ENCODE measurements at regions not wholly inside any gene's neighbourhood (a gene's known extent, or its start where the extent isn't known, plus 50 kb on each side); places are given as distances from the start of the nearest gene placed in this dataset.

DNA sequence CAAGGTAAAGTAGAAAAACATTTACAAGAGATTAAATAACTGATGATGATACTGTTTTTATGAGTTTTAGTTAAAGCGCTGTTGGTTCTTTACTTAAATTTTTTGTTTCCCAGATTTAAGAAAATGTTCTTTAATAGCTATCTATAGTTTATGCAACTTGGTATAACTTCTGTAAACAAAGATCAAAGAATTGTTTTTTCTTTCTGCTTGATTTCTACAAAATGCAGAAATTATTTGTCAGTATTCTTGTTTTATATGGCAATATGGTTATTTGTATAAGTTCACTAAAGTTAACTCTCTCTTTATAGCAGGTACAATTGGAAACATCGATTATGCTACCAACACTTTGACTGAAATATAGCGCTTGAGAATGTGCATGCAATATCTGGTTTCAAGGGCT is 2465.1 kb upstream of the PCDH20 start:
- no peak for DNase-seq (ENCODE audit: extremely low read depth, insufficient read length)
- Histone ChIP-seq H3K4me3 (replicated peaks; ENCODE audit: low read depth, low read length) (no peak overlapping the region), H3K36me3 (ENCODE audit: control insufficient read depth, insufficient read depth, low read length) (no peaks in the 10 kb centered on the region), H3K27me3 (replicated peaks; ENCODE audit: control insufficient read depth, insufficient read depth, low read length) (no peaks in the 10 kb centered on the region)
- TF ChIP-seq, protein P1, sequence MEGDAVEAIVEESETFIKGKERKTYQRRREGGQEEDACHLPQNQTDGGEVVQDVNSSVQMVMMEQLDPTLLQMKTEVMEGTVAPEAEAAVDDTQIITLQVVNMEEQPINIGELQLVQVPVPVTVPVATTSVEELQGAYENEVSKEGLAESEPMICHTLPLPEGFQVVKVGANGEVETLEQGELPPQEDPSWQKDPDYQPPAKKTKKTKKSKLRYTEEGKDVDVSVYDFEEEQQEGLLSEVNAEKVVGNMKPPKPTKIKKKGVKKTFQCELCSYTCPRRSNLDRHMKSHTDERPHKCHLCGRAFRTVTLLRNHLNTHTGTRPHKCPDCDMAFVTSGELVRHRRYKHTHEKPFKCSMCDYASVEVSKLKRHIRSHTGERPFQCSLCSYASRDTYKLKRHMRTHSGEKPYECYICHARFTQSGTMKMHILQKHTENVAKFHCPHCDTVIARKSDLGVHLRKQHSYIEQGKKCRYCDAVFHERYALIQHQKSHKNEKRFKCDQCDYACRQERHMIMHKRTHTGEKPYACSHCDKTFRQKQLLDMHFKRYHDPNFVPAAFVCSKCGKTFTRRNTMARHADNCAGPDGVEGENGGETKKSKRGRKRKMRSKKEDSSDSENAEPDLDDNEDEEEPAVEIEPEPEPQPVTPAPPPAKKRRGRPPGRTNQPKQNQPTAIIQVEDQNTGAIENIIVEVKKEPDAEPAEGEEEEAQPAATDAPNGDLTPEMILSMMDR (IDR thresholded peaks at IDR 0.05; ENCODE audit: insufficient read depth, low read length, poor library complexity, severe bottlenecking), result no peak

DNA sequence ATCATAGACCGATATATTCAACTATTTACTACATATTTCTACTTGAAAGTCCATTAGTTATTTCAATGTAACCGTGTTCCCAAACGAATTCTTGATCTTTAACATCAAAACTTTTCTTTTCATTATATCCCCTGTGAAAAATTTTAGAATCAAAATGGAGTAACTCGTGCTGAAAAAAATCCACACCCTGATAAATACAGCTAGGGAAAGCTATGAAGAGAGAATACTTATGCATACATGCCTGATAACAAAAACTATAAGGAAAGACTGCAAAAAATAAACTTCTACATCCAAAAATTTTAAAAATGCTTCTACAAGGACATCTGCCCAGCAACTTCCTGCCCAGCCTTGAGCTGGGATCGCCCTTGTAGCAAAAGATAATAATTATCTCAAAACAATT is 2458.3 kb upstream of the PCDH20 start:
- TF ChIP-seq, protein P1 (IDR thresholded peaks at IDR 0.05; ENCODE audit: insufficient read depth, low read length, poor library complexity, severe bottlenecking), result no peak
- no peaks in the 10 kb centered on the region for H3K27me3 ChIP-seq (replicated peaks; ENCODE audit: control insufficient read depth, insufficient read depth, low read length)
- no peak overlapping the region for H3K4me3 ChIP-seq (replicated peaks; ENCODE audit: low read depth, low read length)
- H3K36me3 ChIP-seq (ENCODE audit: control insufficient read depth, insufficient read depth, low read length), result no peaks in the 10 kb centered on the region
- DNase-seq (ENCODE audit: extremely low read depth, insufficient read length), result no peak

DNA sequence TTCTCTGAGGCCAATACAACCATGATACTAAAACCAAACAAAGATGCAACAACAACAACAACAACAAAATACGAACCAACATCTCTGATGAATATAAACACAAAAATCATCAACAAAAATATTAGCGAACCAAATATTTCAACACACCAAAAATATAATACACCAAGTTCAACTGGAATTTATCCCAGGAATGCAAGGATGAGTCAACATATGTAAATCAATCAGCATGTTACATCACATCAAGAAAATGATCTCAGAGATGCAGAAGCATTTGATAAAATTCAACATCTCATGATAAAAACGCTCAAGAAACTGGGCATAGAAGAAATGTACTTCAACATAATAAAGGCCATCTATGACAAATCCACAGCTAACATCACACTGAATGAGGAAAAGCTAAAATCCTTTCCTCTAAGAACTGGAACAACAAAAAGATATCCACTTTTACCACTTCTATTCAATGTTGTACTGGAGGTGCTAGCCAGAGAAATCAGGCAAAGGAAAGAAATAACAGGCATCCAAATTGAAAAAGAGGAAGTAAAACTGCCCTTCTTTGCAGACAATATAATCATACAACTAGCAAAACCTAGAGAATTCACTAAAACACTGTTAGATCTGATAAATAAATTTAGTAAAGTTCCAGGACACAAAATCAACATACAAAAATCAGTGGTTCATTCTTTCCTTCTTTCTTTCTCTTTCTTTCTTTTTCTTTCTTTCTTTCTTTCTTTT is 2448.7 kb upstream of the PCDH20 start:
- no peak for DNase-seq (ENCODE audit: extremely low read depth, insufficient read length)
- TF ChIP-seq, protein P1 (IDR thresholded peaks at IDR 0.05; ENCODE audit: insufficient read depth, low read length, poor library complexity, severe bottlenecking), result no peak
- Histone ChIP-seq H3K27me3 (replicated peaks; ENCODE audit: control insufficient read depth, insufficient read depth, low read length) (no peaks in the 10 kb centered on the region), H3K36me3 (ENCODE audit: control insufficient read depth, insufficient read depth, low read length) (no peaks in the 10 kb centered on the region), H3K4me3 (replicated peaks; ENCODE audit: low read depth, low read length) (no peak overlapping the region)

DNA sequence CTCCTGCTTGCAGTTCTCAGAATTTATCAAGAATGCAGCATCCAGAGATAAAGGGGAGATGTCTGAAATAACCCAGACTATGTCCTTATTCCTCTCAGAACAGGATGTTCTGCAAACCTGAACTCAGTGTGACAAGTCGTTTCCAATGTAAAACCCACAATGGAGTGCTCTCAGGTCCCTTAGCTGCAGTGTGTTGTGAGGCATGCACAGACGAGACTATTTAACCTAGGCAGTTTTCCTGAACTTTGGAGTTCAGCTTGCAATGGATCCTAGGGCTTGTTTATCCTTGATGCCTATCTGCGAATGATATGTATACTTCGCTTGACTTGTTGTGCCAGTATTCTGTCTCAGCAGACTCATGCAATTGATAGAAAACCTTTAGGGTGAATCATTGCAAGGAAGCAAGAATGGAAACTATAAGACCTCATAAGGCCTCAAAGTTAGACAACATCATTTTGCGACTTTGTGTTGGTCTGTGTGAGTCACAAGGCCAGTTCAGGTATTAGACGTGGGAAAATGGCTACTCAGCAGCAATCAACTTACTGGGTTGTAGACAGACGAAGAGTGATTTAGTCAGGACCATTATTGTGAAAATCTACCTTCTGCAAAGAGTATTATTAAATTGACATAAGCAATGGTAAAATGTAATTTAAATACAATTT is 2439.9 kb upstream of the PCDH20 start:
- no peaks in the 10 kb centered on the region for H3K36me3 ChIP-seq (ENCODE audit: control insufficient read depth, insufficient read depth, low read length)
- H3K4me3 ChIP-seq (replicated peaks; ENCODE audit: low read depth, low read length), result no peak overlapping the region
- TF ChIP-seq, protein P1 (IDR thresholded peaks at IDR 0.05; ENCODE audit: insufficient read depth, low read length, poor library complexity, severe bottlenecking), result no peak
- no peak for DNase-seq (ENCODE audit: extremely low read depth, insufficient read length)
- H3K27me3 ChIP-seq (replicated peaks; ENCODE audit: control insufficient read depth, insufficient read depth, low read length), result no peaks in the 10 kb centered on the region

DNA sequence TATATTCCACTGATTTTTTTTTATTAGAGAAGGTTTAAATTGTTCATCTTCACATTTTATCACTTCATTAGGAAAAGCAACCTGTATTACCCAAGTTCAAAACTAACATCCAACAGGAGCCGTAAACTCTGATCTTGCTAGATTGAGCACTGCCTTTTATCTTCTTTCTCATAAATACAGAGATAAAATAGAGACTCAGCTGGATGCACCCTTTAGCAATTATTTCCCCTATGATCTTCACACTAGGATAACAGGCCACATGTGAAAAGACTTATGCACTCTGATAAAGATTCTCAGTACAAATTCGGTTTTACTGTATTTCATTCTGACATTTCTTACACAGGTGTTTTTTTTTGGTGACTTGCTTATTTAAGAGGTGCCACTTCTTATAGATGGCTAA is 2438.2 kb upstream of the PCDH20 start:
- TF ChIP-seq, protein P1 (IDR thresholded peaks at IDR 0.05; ENCODE audit: insufficient read depth, low read length, poor library complexity, severe bottlenecking), result no peak
- DNase-seq (ENCODE audit: extremely low read depth, insufficient read length), result no peak
- Histone ChIP-seq H3K36me3 (ENCODE audit: control insufficient read depth, insufficient read depth, low read length) (no peaks in the 10 kb centered on the region), H3K4me3 (replicated peaks; ENCODE audit: low read depth, low read length) (no peak overlapping the region), H3K27me3 (replicated peaks; ENCODE audit: control insufficient read depth, insufficient read depth, low read length) (no peaks in the 10 kb centered on the region)
